Neural cell (in vitro differentiated cells): ENCODE measurements at regions not wholly inside any gene's neighbourhood (a gene's known extent, or its start where the extent isn't known, plus 50 kb on each side); places are given as distances from the start of the nearest gene placed in this dataset.

Experiments
- CTCF ChIP-seq: fragments of 450-650 bp; IDR thresholded peaks from 2 replicates; pipeline ENCODE4 v1.5.1; 2014; ENCODE audit warnings: antibody characterized with exemption, mild to moderate bottlenecking, moderate library complexity; ENCODE audit not compliant: poor library complexity, severe bottlenecking
- EZH2 ChIP-seq: fragments of 200-600, 300-800 bp; shearing (Covaris generic), sonication (generic); IDR thresholded peaks from 2 replicates; pipeline ENCODE4 v1.6.1; 2014; ENCODE audit warnings: antibody characterized with exemption, low read length, borderline replicate concordance, mild to moderate bottlenecking; ENCODE audit not compliant: insufficient read depth, poor library complexity, severe bottlenecking
- MXI1 ChIP-seq: fragments of 450-650 bp; conservative IDR thresholded peaks from 2 replicates; pipeline ENCODE4 v1.6.1; 2014; ENCODE audit warnings: antibody characterized with exemption, mild to moderate bottlenecking; ENCODE audit not compliant: poor library complexity, severe bottlenecking
- POLR2AphosphoS5 ChIP-seq: IDR thresholded peaks from 2 replicates; pipeline ENCODE4 v1.6.1; 2012

GRCh38 chr11:134516529-134516928, 104.5 kb upstream of the B3GAT1 start:
- TF ChIP-seq CTCF (no peak), EZH2 (no peak), POLR2AphosphoS5 (no peak), MXI1 (no peak)
